Thyroid gland (tissue), 4 donors: ENCODE measurements at regions not wholly inside any gene's neighbourhood (a gene's known extent, or its start where the extent isn't known, plus 50 kb on each side); places are given as distances from the start of the nearest gene placed in this dataset.

Source experiments
- DNase-seq, 2 donors: peaks; one replicate each; pipeline ENCODE4 v3.0.0-alpha.2; 2019
- H3K27ac ChIP-seq, 3 donors: fragments of 200-600 bp; sonication (generic); 1 replicate in 2 of 3; 2 replicates in 1 of 3; pipeline ENCODE4 v1.5.1; 2016 to 2019; ENCODE audit warnings: mild to moderate bottlenecking in 1 of 3, moderate library complexity in 1 of 3
- H3K27me3 ChIP-seq: fragments of 200-600 bp; sonication (generic); one replicate; pipeline ENCODE4 v1.5.1; 2019
- H3K36me3 ChIP-seq, 2 donors: fragments of 200-600 bp; sonication (generic); one replicate each; pipeline ENCODE4 v1.5.1; 2016 to 2019
- H3K4me1 ChIP-seq, 2 donors: fragments of 200-600 bp; sonication (generic); one replicate each; pipeline ENCODE4 v1.5.1; 2017 to 2019
- H3K4me3 ChIP-seq, 3 donors: fragments of 200-600 bp; sonication (generic); replicated peaks in 1 of 3; 1 replicate in 2 of 3; 2 replicates in 1 of 3; pipeline ENCODE4 v1.5.1; 2016; ENCODE audit warnings: mild to moderate bottlenecking in 1 of 3
- H3K9me3 ChIP-seq: fragments of 200-600 bp; sonication (generic); one replicate; pipeline ENCODE4 v1.5.1; 2017
- POLR2A ChIP-seq, 2 donors: fragments of 450-650 bp; IDR thresholded peaks; one replicate each; pipeline ENCODE4 v1.6.1; 2017; ENCODE audit warnings: antibody characterized with exemption in 2 of 2, mild to moderate bottlenecking in 2 of 2, moderate library complexity in 1 of 2
- WGBS, 2 donors: methylation state at CpG; one replicate each; pipeline ENCODE4 v1.1.5; 2017; 5-methylcytosine and 5-hydroxymethylcytosine counted together
- intact Hi-C: fragments of 100-400 bp; cut with DNase I; formaldehyde crosslinking; loops from one replicate; pipeline ENCODE4 v1.15.1; 2023
- TF ChIP-seq, protein P1 (sequence below), 6 experiments: fragments of 200-600 bp in 3 of 6; fragments of 450-650 bp in 3 of 6; sonication (generic) in 3 of 6; IDR thresholded peaks; one replicate each; pipeline ENCODE4 v1.5.1; 2016 to 2019; ENCODE audit warnings: antibody characterized with exemption in 6 of 6, mild to moderate bottlenecking in 2 of 6, inconsistent platforms in 1 of 6, moderate library complexity in 1 of 6

- no peak overlapping the region for H3K27ac ChIP-seq
- no peaks in the 10 kb centered on the region for H3K36me3 ChIP-seq
- intact Hi-C loops, result no loop called here
- TF ChIP-seq, protein P1, sequence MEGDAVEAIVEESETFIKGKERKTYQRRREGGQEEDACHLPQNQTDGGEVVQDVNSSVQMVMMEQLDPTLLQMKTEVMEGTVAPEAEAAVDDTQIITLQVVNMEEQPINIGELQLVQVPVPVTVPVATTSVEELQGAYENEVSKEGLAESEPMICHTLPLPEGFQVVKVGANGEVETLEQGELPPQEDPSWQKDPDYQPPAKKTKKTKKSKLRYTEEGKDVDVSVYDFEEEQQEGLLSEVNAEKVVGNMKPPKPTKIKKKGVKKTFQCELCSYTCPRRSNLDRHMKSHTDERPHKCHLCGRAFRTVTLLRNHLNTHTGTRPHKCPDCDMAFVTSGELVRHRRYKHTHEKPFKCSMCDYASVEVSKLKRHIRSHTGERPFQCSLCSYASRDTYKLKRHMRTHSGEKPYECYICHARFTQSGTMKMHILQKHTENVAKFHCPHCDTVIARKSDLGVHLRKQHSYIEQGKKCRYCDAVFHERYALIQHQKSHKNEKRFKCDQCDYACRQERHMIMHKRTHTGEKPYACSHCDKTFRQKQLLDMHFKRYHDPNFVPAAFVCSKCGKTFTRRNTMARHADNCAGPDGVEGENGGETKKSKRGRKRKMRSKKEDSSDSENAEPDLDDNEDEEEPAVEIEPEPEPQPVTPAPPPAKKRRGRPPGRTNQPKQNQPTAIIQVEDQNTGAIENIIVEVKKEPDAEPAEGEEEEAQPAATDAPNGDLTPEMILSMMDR (IDR thresholded peaks at IDR 0.05), result no peak
- no peak for TF ChIP-seq POLR2A (IDR thresholded peaks at IDR 0.05)
- 46 to 49% methylated on average over 5 of the region's 5 CpGs for WGBS, 2 donors
- no peaks in the 10 kb centered on the region for H3K9me3 ChIP-seq
- no peaks in the 10 kb centered on the region for H3K4me1 ChIP-seq
- no peaks in the 10 kb centered on the region for H3K27me3 ChIP-seq
- DNase-seq, result no peak
- no peak overlapping the region for H3K4me3 ChIP-seq
Observed at GRCh38 chr2:137764646-137765045, 199.6 kb upstream of the HNMT start.

- no peak for TF ChIP-seq POLR2A (IDR thresholded peaks at IDR 0.05)
- TF ChIP-seq, protein P1 (IDR thresholded peaks at IDR 0.05), result no peak
- DNase-seq, result no peak
- H3K4me1 ChIP-seq, result no peaks in the 10 kb centered on the region
- no peak overlapping the region for H3K4me3 ChIP-seq
- H3K36me3 ChIP-seq, result no peaks in the 10 kb centered on the region
- 55 to 67% methylated on average over 1 of the region's 1 CpG for WGBS, 2 donors
- intact Hi-C loops, result no loop called here
- no peaks in the 10 kb centered on the region for H3K27me3 ChIP-seq
- H3K9me3 ChIP-seq, result no peaks in the 10 kb centered on the region
- H3K27ac ChIP-seq, result no peak overlapping the region
Observed at GRCh38 chr2:137769406-137769805, 194.9 kb upstream of the HNMT start.

- Histone ChIP-seq H3K4me1 (no peaks in the 10 kb centered on the region), H3K9me3 (no peaks in the 10 kb centered on the region), H3K36me3 (no peaks in the 10 kb centered on the region), H3K4me3 (no peak overlapping the region), H3K27ac (no peak overlapping the region), H3K27me3 (no peaks in the 10 kb centered on the region)
- intact Hi-C loops, result no loop called here
- no peak for DNase-seq
- TF ChIP-seq, protein P1 (IDR thresholded peaks at IDR 0.05), result no peak
- no peak for TF ChIP-seq POLR2A (IDR thresholded peaks at IDR 0.05)
- 89 to 92% methylated on average over 1 of the region's 1 CpG for WGBS, 2 donors
Observed at GRCh38 chr2:137770166-137770565, 194.1 kb upstream of the HNMT start.

GRCh38 chr2:137771064-137771463, 193.2 kb upstream of the HNMT start:
- Histone ChIP-seq H3K27ac (no peak overlapping the region), H3K4me1 (no peaks in the 10 kb centered on the region), H3K4me3 (no peak overlapping the region), H3K36me3 (no peaks in the 10 kb centered on the region), H3K9me3 (no peaks in the 10 kb centered on the region), H3K27me3 (no peaks in the 10 kb centered on the region)
- 76 to 77% methylated on average over 1 of the region's 1 CpG for WGBS, 2 donors
- TF ChIP-seq POLR2A (IDR thresholded peaks at IDR 0.05), result no peak
- TF ChIP-seq, protein P1 (IDR thresholded peaks at IDR 0.05), result no peak
- intact Hi-C loops, result no loop called here
- DNase-seq, result no peak

DNA sequence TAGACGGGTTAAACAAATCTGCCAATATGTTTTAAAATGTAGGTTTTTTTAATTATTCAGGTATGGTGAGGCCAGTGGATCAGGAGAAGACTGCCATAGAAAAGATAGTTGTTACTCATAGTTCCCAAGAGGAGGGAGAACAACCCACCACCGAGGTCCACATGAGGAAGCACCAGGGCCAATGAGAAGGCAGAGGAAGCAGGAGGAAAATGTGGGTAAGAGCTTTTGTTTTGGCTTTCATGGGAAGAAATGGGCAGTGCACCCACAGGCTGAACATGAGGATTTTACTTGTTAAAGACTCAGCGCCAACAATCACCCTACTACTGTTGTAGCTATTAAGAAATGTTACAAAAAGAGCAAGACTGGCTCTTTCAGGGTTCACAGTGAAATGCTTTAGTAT, 191.8 kb upstream of the HNMT start:
- no peak overlapping the region for H3K27ac ChIP-seq

More for the DNA sequence above, 191.8 kb upstream of the HNMT start:
- intact Hi-C loops, result no loop called here
- Histone ChIP-seq H3K4me1 (no peaks in the 10 kb centered on the region), H3K36me3 (no peaks in the 10 kb centered on the region), H3K27me3 (no peaks in the 10 kb centered on the region), H3K9me3 (no peaks in the 10 kb centered on the region), H3K4me3 (no peak overlapping the region)
- 85 to 86% methylated on average over 3 of the region's 3 CpGs for WGBS, 2 donors
- DNase-seq, result no peak
- TF ChIP-seq, protein P1 (IDR thresholded peaks at IDR 0.05), result no peak
- no peak for TF ChIP-seq POLR2A (IDR thresholded peaks at IDR 0.05)
